H9 (cell line): ENCODE measurements at regions not wholly inside any gene's neighbourhood (a gene's known extent, or its start where the extent isn't known, plus 50 kb on each side); places are given as distances from the start of the nearest gene placed in this dataset.
A peak's percentile ranks its signal among the peaks of the same experiment; 100 is the strongest.

Source experiments
- DNase-seq: peaks from one replicate; pipeline ENCODE4 v3.0.0-alpha.2; 2017
- H2AFZ ChIP-seq: one replicate; pipeline ENCODE4 v1.6.1; 2013; ENCODE audit warnings: mild to moderate bottlenecking, low read length, control low read depth, moderate library complexity
- H2AK5ac ChIP-seq: 2 replicates; pipeline ENCODE4 v1.6.1; 2013; ENCODE audit warnings: low read length, control low read depth, mixed read lengths; ENCODE audit not compliant: insufficient read length
- H2BK120ac ChIP-seq: one replicate; pipeline ENCODE4 v1.6.1; 2013; ENCODE audit warnings: low read depth, mild to moderate bottlenecking, low read length, control low read depth, inconsistent platforms; ENCODE audit not compliant: poor library complexity, severe bottlenecking
- H2BK12ac ChIP-seq: 2 replicates; pipeline ENCODE4 v1.6.1; 2013; ENCODE audit warnings: low read length, control low read depth, mixed read lengths, low read depth; ENCODE audit not compliant: insufficient read length
- H2BK15ac ChIP-seq: 2 replicates; pipeline ENCODE4 v1.6.1; 2013; ENCODE audit warnings: low read depth, low read length, control low read depth
- H2BK20ac ChIP-seq: one replicate; pipeline ENCODE4 v1.6.1; 2013; ENCODE audit warnings: low read depth, mild to moderate bottlenecking, low read length, control low read depth, inconsistent platforms; ENCODE audit not compliant: poor library complexity, severe bottlenecking
- H2BK5ac ChIP-seq: 2 replicates; pipeline ENCODE4 v1.6.1; 2013; ENCODE audit warnings: low read length, control low read depth, mixed read lengths; ENCODE audit not compliant: insufficient read length
- H3K14ac ChIP-seq: 2 replicates; pipeline ENCODE4 v1.6.1; 2013; ENCODE audit warnings: low read length, control low read depth; ENCODE audit not compliant: insufficient read depth
- H3K18ac ChIP-seq: 2 replicates; pipeline ENCODE4 v1.6.1; 2013; ENCODE audit warnings: low read depth, mild to moderate bottlenecking, mixed read lengths, low read length, control low read depth; ENCODE audit not compliant: insufficient read length
- H3K23ac ChIP-seq: 2 replicates; pipeline ENCODE4 v1.6.1; 2013; ENCODE audit warnings: low read length, control low read depth, mixed read lengths, low read depth; ENCODE audit not compliant: insufficient read length
- H3K23me2 ChIP-seq: 2 replicates; pipeline ENCODE4 v1.6.1; 2013; ENCODE audit warnings: low read depth, mild to moderate bottlenecking, mixed read lengths, low read length, control low read depth; ENCODE audit not compliant: insufficient read length, poor library complexity, severe bottlenecking
- H3K27ac ChIP-seq: 2 replicates; pipeline ENCODE4 v1.5.1; 2013; ENCODE audit warnings: low read length, control low read depth, mixed read lengths, low read depth; ENCODE audit not compliant: insufficient read length
- H3K27me3 ChIP-seq: 2 replicates; pipeline ENCODE4 v1.6.1; 2013; ENCODE audit warnings: low read length, control low read depth, inconsistent platforms; ENCODE audit not compliant: insufficient read depth
- H3K4ac ChIP-seq: 2 replicates; pipeline ENCODE4 v1.6.1; 2013; ENCODE audit warnings: low read depth, mild to moderate bottlenecking, control low read depth, inconsistent platforms, low read length, moderate library complexity
- H3K4me1 ChIP-seq: 2 replicates; pipeline ENCODE4 v1.6.1; 2013; ENCODE audit warnings: low read length, control low read depth, inconsistent platforms; ENCODE audit not compliant: insufficient read depth
- H3K4me2 ChIP-seq: 2 replicates; pipeline ENCODE4 v1.6.1; 2013; ENCODE audit warnings: low read length, control low read depth, mixed read lengths; ENCODE audit not compliant: insufficient read length, insufficient read depth
- H3K56ac ChIP-seq: 2 replicates; pipeline ENCODE4 v1.6.1; 2013; ENCODE audit warnings: low read depth, mild to moderate bottlenecking, mixed read lengths, low read length, control low read depth; ENCODE audit not compliant: insufficient read length
- H3K79me1 ChIP-seq: 2 replicates; pipeline ENCODE4 v1.6.1; 2013; ENCODE audit warnings: low read depth, mild to moderate bottlenecking, moderate library complexity, low read length, control low read depth, inconsistent platforms; ENCODE audit not compliant: insufficient read depth, poor library complexity, severe bottlenecking
- H3K79me2 ChIP-seq: 2 replicates; pipeline ENCODE4 v1.6.1; 2013; ENCODE audit warnings: low read length, control low read depth, inconsistent platforms; ENCODE audit not compliant: insufficient read depth
- H3K9ac ChIP-seq: 2 replicates; pipeline ENCODE4 v1.6.1; 2013; ENCODE audit warnings: low read length, control low read depth, mixed read lengths; ENCODE audit not compliant: insufficient read length; ENCODE audit errors: extremely low read depth
- H3K9me3 ChIP-seq: one replicate; pipeline ENCODE4 v1.6.1; 2013; ENCODE audit warnings: low read depth, low read length, inconsistent platforms; ENCODE audit not compliant: control insufficient read depth
- H3T11ph ChIP-seq: one replicate; pipeline ENCODE4 v1.6.1; 2013; ENCODE audit warnings: mild to moderate bottlenecking, low read length, control low read depth, inconsistent platforms
- H4K20me1 ChIP-seq: one replicate; pipeline ENCODE4 v1.6.1; 2013; ENCODE audit not compliant: control insufficient read depth, insufficient read length, insufficient read depth
- H4K5ac ChIP-seq: 2 replicates; pipeline ENCODE4 v1.6.1; 2013; ENCODE audit warnings: low read depth, mild to moderate bottlenecking, mixed read lengths, low read length, control low read depth; ENCODE audit not compliant: insufficient read length
- H4K8ac ChIP-seq: replicated peaks from 2 replicates; pipeline ENCODE4 v1.6.1; 2013; ENCODE audit warnings: low read length, control low read depth, mixed read lengths, low read depth; ENCODE audit not compliant: insufficient read length
- H4K91ac ChIP-seq: 2 replicates; pipeline ENCODE4 v1.6.1; 2013; ENCODE audit warnings: low read depth, mild to moderate bottlenecking, moderate library complexity, mixed read lengths, low read length, control low read depth; ENCODE audit not compliant: insufficient read length
- H3K27ac Mint-ChIP-seq, 3 experiments: 2 replicates in 2 of 3; 3 replicates in 1 of 3; pipeline ENCODE4 v1.8.0; 2020 to 2021; ENCODE audit warnings: mixed read lengths in 3 of 3, mild to moderate bottlenecking in 1 of 3, moderate library complexity in 1 of 3
- H3K27me3 Mint-ChIP-seq: 2 replicates; pipeline ENCODE4 v1.8.0; 2021; ENCODE audit warnings: low read depth, mild to moderate bottlenecking, moderate library complexity, mixed read lengths
- H3K36me3 Mint-ChIP-seq, 3 experiments: 2 replicates in 2 of 3; 3 replicates in 1 of 3; pipeline ENCODE4 v1.8.0; 2020 to 2021; ENCODE audit warnings: low read depth in 3 of 3, mixed read lengths in 3 of 3; ENCODE audit not compliant: insufficient read depth in 1 of 3
- H3K4me1 Mint-ChIP-seq, 2 experiments: 2 replicates each; pipeline ENCODE4 v1.8.0; 2020; ENCODE audit warnings: mixed read lengths in 2 of 2
- H3K4me3 Mint-ChIP-seq, 2 experiments: 2 replicates in 1 of 2; 3 replicates in 1 of 2; pipeline ENCODE4 v1.8.0; 2020 to 2021; ENCODE audit warnings: mild to moderate bottlenecking in 2 of 2, mixed read lengths in 2 of 2, moderate library complexity in 1 of 2
- H3K9me3 Mint-ChIP-seq, 2 experiments: 2 replicates in 1 of 2; 3 replicates in 1 of 2; pipeline ENCODE4 v1.8.0; 2020; ENCODE audit warnings: mild to moderate bottlenecking in 2 of 2, mixed read lengths in 2 of 2, moderate library complexity in 1 of 2
- whole genome bisulfite sequencing: extraction: QIAGEN DNeasy Blood & Tissue Kit; methylation state at CpG from one replicate; pipeline ENCODE4 v1.1.7; 2013; ENCODE audit warnings: missing lambda C conversion rate, low lambda C conversion rate, mixed read lengths; ENCODE audit not compliant: insufficient read length; ENCODE audit errors: extremely low coverage; 5-methylcytosine and 5-hydroxymethylcytosine counted together
- TF ChIP-seq, protein P1 (sequence below): fragments of 200-600 bp; sonication (generic); conservative IDR thresholded peaks from 3 replicates; pipeline ENCODE4 v1.8.0; 2021; ENCODE audit warnings: antibody characterized with exemption, mild to moderate bottlenecking

GRCh38 chr12:88842314-88842713 is 262.0 kb upstream of the KITLG start:
- no peak overlapping the region for H3K4me3 Mint-ChIP-seq
- Histone ChIP-seq H3K9me3 (peaks cover 12% of the 10 kb centered on the region), H3K9ac (no peak overlapping the region), H3K4me2 (no peak overlapping the region), H3K14ac (no peak overlapping the region), H4K20me1 (no peaks in the 10 kb centered on the region), H2BK12ac (no peak overlapping the region), H3T11ph (no peak overlapping the region), H3K4me1 (no peaks in the 10 kb centered on the region), H2AK5ac (no peak overlapping the region), H3K79me2 (no peaks in the 10 kb centered on the region), H2AFZ (no peak overlapping the region), H2BK15ac (no peak overlapping the region), H2BK120ac (no peak overlapping the region), H3K23me2 (no peaks in the 10 kb centered on the region), H4K91ac (no peak overlapping the region), H3K23ac (no peak overlapping the region), H3K18ac (no peak overlapping the region), H2BK5ac (no peak overlapping the region), H3K56ac (no peak overlapping the region), H3K79me1 (no peaks in the 10 kb centered on the region), H3K27ac (no peak overlapping the region), H2BK20ac (no peak overlapping the region), H4K5ac (no peak overlapping the region), H3K27me3 (no peaks in the 10 kb centered on the region), H3K4ac (no peak overlapping the region), H4K8ac (no peak overlapping the region)
- no CpG with 5 or more reads among the region's 3 CpGs for WGBS
- peaks cover 15 to 32% (median 29%) of the 10 kb centered on the region in 3 experiments for H3K36me3 Mint-ChIP-seq
- H3K27ac Mint-ChIP-seq: peak overlapping the region in 1 of 3 experiments; percentile 55; a peak in 1 of 7 replicates
- TF ChIP-seq, protein P1, sequence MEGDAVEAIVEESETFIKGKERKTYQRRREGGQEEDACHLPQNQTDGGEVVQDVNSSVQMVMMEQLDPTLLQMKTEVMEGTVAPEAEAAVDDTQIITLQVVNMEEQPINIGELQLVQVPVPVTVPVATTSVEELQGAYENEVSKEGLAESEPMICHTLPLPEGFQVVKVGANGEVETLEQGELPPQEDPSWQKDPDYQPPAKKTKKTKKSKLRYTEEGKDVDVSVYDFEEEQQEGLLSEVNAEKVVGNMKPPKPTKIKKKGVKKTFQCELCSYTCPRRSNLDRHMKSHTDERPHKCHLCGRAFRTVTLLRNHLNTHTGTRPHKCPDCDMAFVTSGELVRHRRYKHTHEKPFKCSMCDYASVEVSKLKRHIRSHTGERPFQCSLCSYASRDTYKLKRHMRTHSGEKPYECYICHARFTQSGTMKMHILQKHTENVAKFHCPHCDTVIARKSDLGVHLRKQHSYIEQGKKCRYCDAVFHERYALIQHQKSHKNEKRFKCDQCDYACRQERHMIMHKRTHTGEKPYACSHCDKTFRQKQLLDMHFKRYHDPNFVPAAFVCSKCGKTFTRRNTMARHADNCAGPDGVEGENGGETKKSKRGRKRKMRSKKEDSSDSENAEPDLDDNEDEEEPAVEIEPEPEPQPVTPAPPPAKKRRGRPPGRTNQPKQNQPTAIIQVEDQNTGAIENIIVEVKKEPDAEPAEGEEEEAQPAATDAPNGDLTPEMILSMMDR: no peak
- H3K27me3 Mint-ChIP-seq: no peaks in the 10 kb centered on the region
- DNase-seq: no peak
- H3K9me3 Mint-ChIP-seq: peaks cover 24 to 25% of the 10 kb centered on the region in 2 experiments
- H3K4me1 Mint-ChIP-seq: peaks cover 0 to 10% of the 10 kb centered on the region in 2 experiments; a peak in 3 of 4 replicates
